Kidney (tissue), 13 donors: ENCODE measurements at regions not wholly inside any gene's neighbourhood (a gene's known extent, or its start where the extent isn't known, plus 50 kb on each side); places are given as distances from the start of the nearest gene placed in this dataset.

Experiments
- DNase-seq, 5 donors: peaks; one replicate each; pipeline ENCODE4 v3.0.0-alpha.2; 2013 to 2020
- FAIRE-seq: peaks from 2 replicates; lab custom pipeline; 2012; peaks lifted over from hg19 to GRCh38; lab: Jason Lieb, UNC
- H3K27ac ChIP-seq, 2 donors: one replicate each; pipeline ENCODE4 v1.7.0; 2013; ENCODE audit warnings: low read depth in 2 of 2, low read length in 2 of 2, inconsistent platforms in 1 of 2
- H3K27me3 ChIP-seq: one replicate; pipeline ENCODE4 v1.7.1; 2013; ENCODE audit warnings: low read length, inconsistent platforms; ENCODE audit not compliant: control insufficient read depth, insufficient read depth
- H3K36me3 ChIP-seq, 3 donors: one replicate each; pipeline versions ENCODE4 v1.7.0 to v1.7.1; 2013; ENCODE audit warnings: low read length in 3 of 3, control low read depth in 1 of 3, inconsistent platforms in 1 of 3; ENCODE audit not compliant: insufficient read depth in 3 of 3, control insufficient read depth in 2 of 3
- H3K4me1 ChIP-seq, 3 donors: one replicate each; pipeline versions ENCODE4 v1.7.0 to v1.7.1; 2013; ENCODE audit warnings: low read length in 3 of 3, inconsistent platforms in 1 of 3, low read depth in 1 of 3; ENCODE audit not compliant: control insufficient read depth in 2 of 3, insufficient read depth in 2 of 3
- H3K4me3 ChIP-seq, 3 donors: one replicate each; pipeline versions ENCODE4 v1.7.0 to v1.8.1; 2013; ENCODE audit warnings: low read length in 3 of 3, control low read depth in 1 of 3, inconsistent platforms in 1 of 3
- H3K9ac ChIP-seq, 3 donors: one replicate each; pipeline versions ENCODE4 v1.7.0 to v1.7.1; 2013; ENCODE audit warnings: low read length in 3 of 3, control low read depth in 1 of 3, inconsistent platforms in 1 of 3
- H3K9me3 ChIP-seq, 3 donors: one replicate each; pipeline versions ENCODE4 v1.7.0 to v1.7.1; 2013; ENCODE audit warnings: low read length in 3 of 3, control low read depth in 1 of 3, inconsistent platforms in 1 of 3; ENCODE audit not compliant: control insufficient read depth in 2 of 3, insufficient read depth in 1 of 3
- intact Hi-C: fragments of 100-400 bp; cut with DNase I; formaldehyde crosslinking; loops from one replicate; pipeline ENCODE4 v1.11.1; 2022
- TF ChIP-seq, protein P1 (sequence below): IDR thresholded peaks from 3 replicates; pipeline ENCODE4 v1.5.1; 2012; ENCODE audit warnings: mild to moderate bottlenecking, moderate library complexity, borderline replicate concordance; ENCODE audit not compliant: insufficient read depth; ENCODE audit errors: extremely low read depth
- donor health status: control.
- donor health status: control.
- donor health status: control.
- donor health status: control.
- donor health status: control.
- donor health status: DM: yes; HTN: yes; CAD: no.
- donor health status: Normal renal cell carcinoma (clear cell type).

DNA sequence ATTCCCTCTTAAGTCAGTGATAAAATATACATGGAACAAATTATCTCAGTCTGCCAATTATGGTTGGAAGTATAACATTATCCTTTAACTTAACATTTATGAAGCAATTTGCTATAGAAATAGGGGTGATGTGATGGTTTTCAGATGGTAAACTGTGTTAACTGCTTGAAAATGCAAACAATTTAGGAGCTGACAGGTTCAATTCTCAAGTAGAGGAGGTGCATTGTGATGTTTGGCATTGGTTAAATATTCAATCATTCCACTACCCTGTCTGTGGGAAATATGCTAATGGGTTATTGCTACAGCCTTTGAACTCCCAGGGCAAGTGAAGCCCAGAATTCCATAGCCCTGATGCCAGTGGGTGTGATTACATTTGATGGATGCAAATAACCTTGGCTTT, 243.4 kb upstream of the GK2 start:
- Histone ChIP-seq H3K27me3 (no peaks in the 10 kb centered on the region), H3K4me1 (peaks cover 0 to 2% (median 0%) of the 10 kb centered on the region in 3 donors), H3K9me3 (no peaks in the 10 kb centered on the region), H3K36me3 (no peaks in the 10 kb centered on the region), H3K9ac (no peak overlapping the region), H3K27ac (no peak overlapping the region), H3K4me3 (no peak overlapping the region)
- no peak for FAIRE-seq
- TF ChIP-seq, protein P1, sequence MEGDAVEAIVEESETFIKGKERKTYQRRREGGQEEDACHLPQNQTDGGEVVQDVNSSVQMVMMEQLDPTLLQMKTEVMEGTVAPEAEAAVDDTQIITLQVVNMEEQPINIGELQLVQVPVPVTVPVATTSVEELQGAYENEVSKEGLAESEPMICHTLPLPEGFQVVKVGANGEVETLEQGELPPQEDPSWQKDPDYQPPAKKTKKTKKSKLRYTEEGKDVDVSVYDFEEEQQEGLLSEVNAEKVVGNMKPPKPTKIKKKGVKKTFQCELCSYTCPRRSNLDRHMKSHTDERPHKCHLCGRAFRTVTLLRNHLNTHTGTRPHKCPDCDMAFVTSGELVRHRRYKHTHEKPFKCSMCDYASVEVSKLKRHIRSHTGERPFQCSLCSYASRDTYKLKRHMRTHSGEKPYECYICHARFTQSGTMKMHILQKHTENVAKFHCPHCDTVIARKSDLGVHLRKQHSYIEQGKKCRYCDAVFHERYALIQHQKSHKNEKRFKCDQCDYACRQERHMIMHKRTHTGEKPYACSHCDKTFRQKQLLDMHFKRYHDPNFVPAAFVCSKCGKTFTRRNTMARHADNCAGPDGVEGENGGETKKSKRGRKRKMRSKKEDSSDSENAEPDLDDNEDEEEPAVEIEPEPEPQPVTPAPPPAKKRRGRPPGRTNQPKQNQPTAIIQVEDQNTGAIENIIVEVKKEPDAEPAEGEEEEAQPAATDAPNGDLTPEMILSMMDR: no peak
- intact Hi-C loops: no loop called here
- DNase-seq: no peak

DNA sequence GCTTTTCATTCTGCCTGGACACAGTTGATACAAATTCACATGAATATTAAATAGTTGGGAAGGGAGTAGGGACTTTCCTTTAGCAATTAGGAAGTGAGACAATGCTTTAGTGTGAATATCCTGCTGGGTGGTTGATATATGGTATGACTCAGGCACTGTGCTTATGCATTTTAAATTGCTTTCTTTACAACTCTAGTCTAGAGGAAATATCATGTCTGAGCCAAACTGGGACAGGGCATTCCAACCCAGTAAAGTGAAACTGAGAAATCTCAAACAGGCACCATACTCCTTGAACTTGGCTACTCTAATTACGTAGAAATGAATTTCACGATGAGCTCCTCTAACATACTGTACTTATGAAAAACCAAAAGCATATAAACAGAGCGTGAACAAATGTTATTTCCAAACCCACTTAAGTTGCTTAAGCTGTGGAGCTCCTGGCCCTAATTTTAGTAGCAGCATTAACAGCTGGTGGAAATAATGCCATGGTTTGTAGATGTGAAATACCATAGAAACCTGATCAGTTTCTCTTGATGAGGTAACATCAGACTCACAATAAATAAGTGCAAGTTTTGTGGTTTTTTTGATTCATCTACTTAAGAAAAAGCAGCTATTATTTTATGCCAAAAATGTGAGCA, 242.9 kb upstream of the GK2 start:
- FAIRE-seq: no peak
- no peak overlapping the region for H3K9ac ChIP-seq
- intact Hi-C loops: no loop called here

GRCh38 chr4:79650217-79650616, 242.2 kb upstream of the GK2 start:
- Histone ChIP-seq H3K4me3 (no peak overlapping the region), H3K27me3 (no peaks in the 10 kb centered on the region), H3K9me3 (no peaks in the 10 kb centered on the region), H3K27ac (no peak overlapping the region), H3K9ac (no peak overlapping the region), H3K4me1 (peaks cover 0 to 2% (median 0%) of the 10 kb centered on the region in 3 donors), H3K36me3 (no peaks in the 10 kb centered on the region)
- no peak for FAIRE-seq
- no peak for DNase-seq
- intact Hi-C loops: no loop called here
- TF ChIP-seq, protein P1: no peak

More for the DNA sequence above, 242.9 kb upstream of the GK2 start:
- Histone ChIP-seq H3K4me1 (peaks cover 0 to 2% (median 0%) of the 10 kb centered on the region in 3 donors), H3K27ac (no peak overlapping the region), H3K4me3 (no peak overlapping the region), H3K36me3 (no peaks in the 10 kb centered on the region), H3K27me3 (no peaks in the 10 kb centered on the region), H3K9me3 (no peaks in the 10 kb centered on the region)
- DNase-seq: no peak
- TF ChIP-seq, protein P1: no peak

- Histone ChIP-seq H3K27ac (no peak overlapping the region), H3K4me1 (no peaks in the 10 kb centered on the region), H3K4me3 (no peak overlapping the region), H3K9me3 (no peaks in the 10 kb centered on the region), H3K9ac (no peak overlapping the region), H3K36me3 (no peaks in the 10 kb centered on the region), H3K27me3 (no peaks in the 10 kb centered on the region)
- TF ChIP-seq, protein P1: no peak
- intact Hi-C loops: no loop called here
- DNase-seq (no peak), FAIRE-seq (no peak)
These were observed 237.9 kb upstream of the GK2 start for GRCh38 chr4:79645942-79646341.
